IMR-90 (cell line): ENCODE measurements at regions not wholly inside any gene's neighbourhood (a gene's known extent, or its start where the extent isn't known, plus 50 kb on each side); places are given as distances from the start of the nearest gene placed in this dataset.

ENCODE experiments used
- ATAC-seq: fragments of 200-7000 bp; cut with Tn5 transposase; 2 replicates; pipeline ENCODE4 v1.9.1; 2020; ENCODE audit warnings: low read depth, mild to moderate bottlenecking, moderate library complexity
- BruUV-seq: library from RNA; stranded (reverse); fragments of 400-500 nt; replicated peaks from 2 replicates; lab custom pipeline; 2021; lab: Mats Ljungman, UMichigan
- CTCF ChIA-PET: fragments of 300-600 bp; formaldehyde crosslinking; extraction: SDS; loops from one replicate; lab custom pipeline; 2021; ENCODE audit warnings: antibody characterized with exemption; lab: Yijun Ruan, JAX
- POLR2A ChIA-PET: fragments of 300-600 bp; sonication (Branson Sonifier 250); formaldehyde crosslinking; loops from one replicate; lab custom pipeline; 2022; ENCODE audit warnings: antibody characterized with exemption; ENCODE audit not compliant: unreplicated experiment; lab: Charles Lee
- DNase-seq: peaks from one replicate; pipeline ENCODE4 v3.0.0; 2013
- H2AFZ ChIP-seq: replicated peaks from 2 replicates; pipeline ENCODE3; 2013; ENCODE audit warnings: low read length, mild to moderate bottlenecking; ENCODE audit not compliant: poor library complexity
- H2AK5ac ChIP-seq: 2 replicates; pipeline ENCODE4 v1.6.1; 2013; ENCODE audit warnings: low read depth, low read length, inconsistent platforms
- H2AK9ac ChIP-seq: replicated peaks from 2 replicates; pipeline ENCODE3; 2013; ENCODE audit warnings: mild to moderate bottlenecking, low read depth, low read length, moderate library complexity; ENCODE audit not compliant: poor library complexity
- H2BK120ac ChIP-seq: 2 replicates; pipeline ENCODE4 v1.6.1; 2013; ENCODE audit warnings: low read depth, low read length, inconsistent platforms
- H2BK15ac ChIP-seq: 3 replicates; pipeline ENCODE4 v1.6.1; 2013; ENCODE audit warnings: low read depth, low read length, inconsistent platforms
- H2BK20ac ChIP-seq: 2 replicates; pipeline ENCODE4 v1.6.1; 2013; ENCODE audit warnings: low read depth, mild to moderate bottlenecking, inconsistent platforms, low read length, moderate library complexity
- H2BK5ac ChIP-seq: 2 replicates; pipeline ENCODE4 v1.6.1; 2013; ENCODE audit warnings: mild to moderate bottlenecking, low read depth, low read length, inconsistent platforms; ENCODE audit not compliant: poor library complexity, severe bottlenecking
- H3K14ac ChIP-seq: replicated peaks from 2 replicates; pipeline ENCODE4 v1.6.1; 2013; ENCODE audit warnings: low read depth, low read length, inconsistent platforms
- H3K18ac ChIP-seq: 2 replicates; pipeline ENCODE4 v1.6.1; 2013; ENCODE audit warnings: low read depth, low read length, control low read depth
- H3K23ac ChIP-seq: 2 replicates; pipeline ENCODE4 v1.6.1; 2013; ENCODE audit warnings: low read depth, low read length, inconsistent platforms
- H3K27ac ChIP-seq: 2 replicates; pipeline ENCODE4 v1.5.1; 2013; ENCODE audit warnings: mild to moderate bottlenecking, control low read depth, low read length; ENCODE audit not compliant: insufficient read depth
- H3K27me3 ChIP-seq: 2 replicates; pipeline ENCODE4 v1.6.1; 2013; ENCODE audit warnings: low read length; ENCODE audit not compliant: control insufficient read depth, insufficient read depth
- H3K36me3 ChIP-seq: 2 replicates; pipeline ENCODE4 v1.6.1; 2013; ENCODE audit warnings: low read length, mixed read lengths; ENCODE audit not compliant: control insufficient read depth, insufficient read depth
- H3K4ac ChIP-seq: 2 replicates; pipeline ENCODE4 v1.6.1; 2013; ENCODE audit warnings: low read depth, low read length, inconsistent platforms
- H3K4me1 ChIP-seq: 2 replicates; pipeline ENCODE4 v1.6.1; 2013; ENCODE audit warnings: low read length, mixed read lengths; ENCODE audit not compliant: control insufficient read depth, insufficient read depth
- H3K4me2 ChIP-seq: 2 replicates; pipeline ENCODE4 v1.6.1; 2013; ENCODE audit warnings: low read depth, mild to moderate bottlenecking, control low read depth, low read length, moderate library complexity
- H3K4me3 ChIP-seq: 2 replicates; pipeline ENCODE4 v1.5.1; 2013; ENCODE audit warnings: low read depth, mild to moderate bottlenecking, control low read depth, low read length, moderate library complexity; ENCODE audit not compliant: insufficient read depth
- H3K56ac ChIP-seq: 2 replicates; pipeline ENCODE4 v1.6.1; 2013; ENCODE audit warnings: low read length, inconsistent platforms; ENCODE audit not compliant: insufficient read depth; ENCODE audit errors: extremely low read depth
- H3K79me1 ChIP-seq, 2 experiments: 2 replicates each; pipeline ENCODE4 v1.6.1; 2013; ENCODE audit warnings: low read length in 2 of 2, inconsistent platforms in 1 of 2, low read depth in 1 of 2
- H3K9ac ChIP-seq: 2 replicates; pipeline ENCODE4 v1.6.1; 2013; ENCODE audit warnings: low read depth, low read length, control low read depth
- H3K9me1 ChIP-seq: 2 replicates; pipeline ENCODE4 v1.6.1; 2013; ENCODE audit warnings: low read length, inconsistent platforms; ENCODE audit not compliant: insufficient read depth
- H3K9me3 ChIP-seq: 2 replicates; pipeline ENCODE4 v1.6.1; 2013; ENCODE audit warnings: low read length; ENCODE audit not compliant: control insufficient read depth, insufficient read depth
- H4K20me1 ChIP-seq: 2 replicates; pipeline ENCODE4 v1.6.1; 2013; ENCODE audit warnings: low read length, inconsistent platforms; ENCODE audit not compliant: insufficient read depth
- H4K5ac ChIP-seq: 2 replicates; pipeline ENCODE4 v1.6.1; 2013; ENCODE audit warnings: mild to moderate bottlenecking, low read depth, low read length, control low read depth
- H4K8ac ChIP-seq, 2 experiments: 2 replicates each; pipeline ENCODE4 v1.6.1; 2013; ENCODE audit warnings: low read depth in 2 of 2, low read length in 2 of 2, control low read depth in 1 of 2, inconsistent platforms in 1 of 2
- H4K91ac ChIP-seq: 2 replicates; pipeline ENCODE4 v1.6.1; 2013; ENCODE audit warnings: low read depth, low read length, inconsistent platforms; ENCODE audit not compliant: insufficient read depth
- CTCF ChIP-seq: conservative IDR thresholded peaks from 2 replicates; pipeline ENCODE4 v1.5.1; 2012; ENCODE audit warnings: mild to moderate bottlenecking, low read depth, low read length, improper control_type of control experiment
- ELK1 ChIP-seq: fragments of 150-350 bp; IDR thresholded peaks from 2 replicates; pipeline ENCODE4 v1.6.1; 2016; ENCODE audit warnings: low read depth, mild to moderate bottlenecking, low read length, moderate library complexity, borderline replicate concordance
- FOS ChIP-seq: fragments of 150-350 bp; IDR thresholded peaks from 2 replicates; pipeline ENCODE4 v1.6.1; 2016; ENCODE audit warnings: low read depth, low read length
- MAFK ChIP-seq: IDR thresholded peaks from 2 replicates; pipeline ENCODE4 v1.6.1; 2012; ENCODE audit warnings: low read depth, low read length, improper control_type of control experiment
- MAZ ChIP-seq: IDR thresholded peaks from 2 replicates; pipeline ENCODE4 v1.6.1; 2012; ENCODE audit warnings: low read depth, mild to moderate bottlenecking, low read length, improper control_type of control experiment, moderate library complexity, borderline replicate concordance
- MXI1 ChIP-seq: IDR thresholded peaks from 2 replicates; pipeline ENCODE4 v1.6.1; 2012; ENCODE audit warnings: low read depth, mild to moderate bottlenecking, low read length, moderate library complexity, borderline replicate concordance
- NFE2L2 ChIP-seq: fragments of 150-350 bp; IDR thresholded peaks from 2 replicates; pipeline ENCODE4 v1.6.1; 2016; ENCODE audit warnings: low read depth, mild to moderate bottlenecking, low read length
- POLR2A ChIP-seq: IDR thresholded peaks from 2 replicates; pipeline ENCODE4 v1.6.1; 2012; ENCODE audit warnings: mild to moderate bottlenecking, low read depth, low read length
- RCOR1 ChIP-seq: IDR thresholded peaks from 2 replicates; pipeline ENCODE4 v1.6.1; 2012; ENCODE audit warnings: mild to moderate bottlenecking, low read length, improper control_type of control experiment; ENCODE audit not compliant: insufficient replicate concordance
- RFX5 ChIP-seq: IDR thresholded peaks from 2 replicates; pipeline ENCODE4 v1.8.0; 2012; ENCODE audit warnings: low read depth, mild to moderate bottlenecking, low read length, moderate library complexity
- SMC3 ChIP-seq: fragments of 150-350 bp; IDR thresholded peaks from 2 replicates; pipeline ENCODE4 v1.6.1; 2016; ENCODE audit warnings: low read depth, mild to moderate bottlenecking, antibody characterized with exemption, low read length, moderate library complexity
- WGBS, 2 experiments: methylation state at CpG; one replicate each; pipeline versions ENCODE4 v1.1.5 to v1.1.7; 2013; ENCODE audit warnings: missing lambda C conversion rate in 2 of 2; ENCODE audit not compliant: insufficient read length in 1 of 2; ENCODE audit errors: extremely low coverage in 2 of 2; 5-methylcytosine and 5-hydroxymethylcytosine counted together
- dilution Hi-C: fragments of 300-500 bp; cut with HindIII; formaldehyde crosslinking; loops from one replicate; pipeline ENCODE4 v1.14.3; 2018; ENCODE audit warnings: low sequenced_read_pairs; ENCODE audit not compliant: unreplicated experiment
- in situ Hi-C: fragments of 300-500 bp; cut with MboI; formaldehyde crosslinking; loops from 3 replicates; pipeline ENCODE4 v1.14.3; 2019; ENCODE audit warnings: low sequenced_read_pairs, inconsistent platforms, mixed read lengths
- intact Hi-C: fragments of 100-400 bp; cut with micrococcal nuclease; formaldehyde crosslinking; loops from 2 replicates; pipeline ENCODE4 v1.10.0; 2022
- TF ChIP-seq, protein P1 (sequence below): fragments of 150-350 bp; IDR thresholded peaks from 2 replicates; pipeline ENCODE4 v1.6.1; 2017; ENCODE audit warnings: mild to moderate bottlenecking, antibody characterized with exemption, low read length, low read depth

- H4K5ac ChIP-seq = no peak overlapping the region
- H2AK9ac ChIP-seq = no peak overlapping the region
- no peak overlapping the region for H2AFZ ChIP-seq
- in situ Hi-C loops = no loop called here
- BruUV-seq = no TSS peak
- H3K36me3 ChIP-seq = no peaks in the 10 kb centered on the region
- H4K91ac ChIP-seq = no peak overlapping the region
- TF ChIP-seq MAZ = no peak
- TF ChIP-seq, protein P1, sequence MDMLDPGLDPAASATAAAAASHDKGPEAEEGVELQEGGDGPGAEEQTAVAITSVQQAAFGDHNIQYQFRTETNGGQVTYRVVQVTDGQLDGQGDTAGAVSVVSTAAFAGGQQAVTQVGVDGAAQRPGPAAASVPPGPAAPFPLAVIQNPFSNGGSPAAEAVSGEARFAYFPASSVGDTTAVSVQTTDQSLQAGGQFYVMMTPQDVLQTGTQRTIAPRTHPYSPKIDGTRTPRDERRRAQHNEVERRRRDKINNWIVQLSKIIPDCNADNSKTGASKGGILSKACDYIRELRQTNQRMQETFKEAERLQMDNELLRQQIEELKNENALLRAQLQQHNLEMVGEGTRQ = no peak
- TF ChIP-seq RCOR1 = no peak
- no peak for TF ChIP-seq FOS
- TF ChIP-seq SMC3 = no peak
- no peak for TF ChIP-seq RFX5
- no peak for TF ChIP-seq MXI1
- no peak for TF ChIP-seq NFE2L2
- no peak for TF ChIP-seq CTCF
- TF ChIP-seq MAFK = no peak
- no peak for TF ChIP-seq POLR2A
- no peak for TF ChIP-seq ELK1
- no peak for DNase-seq
- H3K56ac ChIP-seq = no peak overlapping the region
- no peaks in the 10 kb centered on the region for H3K9me1 ChIP-seq
- no peak overlapping the region for H2AK5ac ChIP-seq
- H3K4me2 ChIP-seq = no peak overlapping the region
- POLR2A ChIA-PET = no interaction called here
- 0 out of 2 replicates have a peak, but pooled peaks cover 2% of the 10 kb centered on the region for H3K4me1 ChIP-seq
- intact Hi-C loops = no loop called here
- H4K20me1 ChIP-seq = no peaks in the 10 kb centered on the region
- no peak overlapping the region for H2BK120ac ChIP-seq
- no peak overlapping the region for H4K8ac ChIP-seq
- no peak overlapping the region for H2BK20ac ChIP-seq
- H3K9me3 ChIP-seq = no peaks in the 10 kb centered on the region
- no peaks in the 10 kb centered on the region for H3K79me1 ChIP-seq
- H3K9ac ChIP-seq = no peak overlapping the region
- 0 out of 2 replicates have a peak, but pooled peaks have one; percentile 11 for ATAC-seq
- H3K14ac ChIP-seq = no peak overlapping the region
- WGBS, 2 experiments = no CpG with 5 or more reads among the region's 7 CpGs
- no peak overlapping the region for H3K27ac ChIP-seq
- no peak overlapping the region for H3K4me3 ChIP-seq
- H3K23ac ChIP-seq = no peak overlapping the region
- no peak overlapping the region for H3K4ac ChIP-seq
- H2BK5ac ChIP-seq = no peak overlapping the region
- CTCF ChIA-PET = interaction anchor here (0.7 to 0.9 kb wide), 2 partner anchors 19 to 21 kb away, joined by 4 to 8 read pairs; no protein-coding TSS in a partner anchor
- no peaks in the 10 kb centered on the region for H3K27me3 ChIP-seq
- H3K18ac ChIP-seq = no peak overlapping the region
- dilution Hi-C loops = no loop called here
- H2BK15ac ChIP-seq = no peak overlapping the region
Observed at GRCh38 chr1:193498088-193498655, 311.8 kb upstream of the B3GALT2 start.
